Esophagus mucosa (tissue), 1 donor: ENCODE measurements at regions not wholly inside any gene's neighbourhood (a gene's known extent, or its start where the extent isn't known, plus 50 kb on each side); places are given as distances from the start of the nearest gene placed in this dataset.

Source experiments
- ATAC-seq: fragments of 200-7000 bp; cut with Tn5 transposase; one replicate; pipeline ENCODE4 v1.9.1; 2020
- donor health status: DM: yes; HTN: yes; CAD: no.

DNA sequence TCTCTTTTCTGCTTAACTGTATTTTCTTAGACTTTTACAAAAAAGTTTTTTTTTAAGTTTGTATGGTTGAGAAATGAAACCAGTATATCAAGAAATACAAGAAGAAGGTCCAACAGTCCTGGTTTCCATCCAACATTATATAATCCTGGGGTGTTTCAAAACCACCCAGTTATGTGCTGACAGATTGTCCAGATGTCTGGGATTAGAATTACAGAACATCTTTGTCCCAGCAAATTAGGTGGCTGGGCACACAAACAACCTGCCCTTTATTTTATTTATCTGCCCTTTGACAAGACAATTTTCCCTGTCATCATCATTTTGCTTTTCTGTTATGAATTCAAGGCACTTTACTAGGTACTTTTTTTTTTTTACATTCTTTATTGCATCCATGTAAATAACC, 622.1 kb downstream of the PLPP3 start:
- ATAC-seq: no peak

DNA sequence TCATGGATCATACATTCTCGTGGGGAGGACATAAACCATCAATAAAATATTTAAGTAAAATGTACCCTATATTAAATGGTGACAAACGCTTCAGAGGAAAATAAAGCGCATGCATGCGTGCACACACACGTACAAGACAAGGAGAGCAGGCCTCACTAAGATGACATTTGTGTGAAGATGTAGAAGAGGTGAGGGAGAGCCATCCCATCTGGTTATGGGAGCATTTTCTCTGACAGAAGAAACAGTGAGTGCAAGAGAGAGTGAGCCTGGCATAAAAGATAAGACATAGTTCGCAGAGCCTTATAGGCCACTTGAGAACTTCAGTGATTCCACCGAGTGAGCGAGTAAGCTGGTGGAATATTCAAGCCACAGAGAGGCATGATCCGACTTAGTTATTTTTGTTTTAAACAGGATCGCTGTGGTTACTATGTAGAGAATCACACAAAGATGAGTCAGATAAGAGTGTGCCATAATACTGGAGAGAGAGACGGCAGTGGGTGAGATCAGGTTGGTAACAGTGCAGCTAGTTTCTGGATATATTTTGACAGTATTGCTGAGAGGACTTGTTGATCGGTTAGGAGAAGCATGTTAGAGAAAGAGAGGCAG, 624.2 kb downstream of the PLPP3 start:
- no peak for ATAC-seq

DNA sequence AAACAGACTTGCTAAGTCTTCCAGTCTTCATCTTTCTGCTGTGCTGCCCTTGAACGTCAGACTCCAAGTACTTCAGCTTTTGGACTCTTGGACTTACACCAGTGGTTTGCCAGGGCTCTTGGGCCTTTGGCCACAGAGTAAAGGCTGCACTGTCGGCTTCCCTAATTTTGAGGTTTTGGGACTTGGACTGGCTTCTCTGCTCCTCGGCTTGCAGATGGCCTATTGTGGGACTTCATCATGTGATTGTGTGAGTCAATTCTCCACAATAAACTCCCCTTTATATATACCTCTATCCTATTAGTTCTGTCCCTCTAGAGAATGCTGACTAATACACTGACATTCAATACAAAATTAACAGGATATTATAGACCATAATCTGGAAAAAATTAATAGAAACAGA, 628.1 kb downstream of the PLPP3 start:
- ATAC-seq: no peak

DNA sequence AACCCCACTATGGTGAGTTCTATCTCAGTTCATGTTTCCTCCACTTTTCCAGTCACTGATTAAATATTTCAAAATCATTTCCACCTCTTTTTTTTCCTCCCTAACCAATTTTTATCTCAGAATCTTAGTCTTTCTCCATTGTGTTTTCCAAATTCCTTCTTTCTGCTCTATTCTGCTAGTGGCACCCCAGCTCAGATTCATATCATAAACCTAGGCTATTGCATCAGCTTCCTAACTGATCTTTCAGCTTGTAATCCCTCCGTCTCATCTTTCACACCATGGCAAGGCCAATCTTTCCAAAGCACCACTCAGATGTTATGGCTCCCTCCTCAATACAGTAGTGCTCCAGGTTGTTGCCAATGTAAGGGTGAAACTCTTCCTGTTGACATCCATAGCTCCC, 631.9 kb downstream of the PLPP3 start:
- ATAC-seq: no peak

DNA sequence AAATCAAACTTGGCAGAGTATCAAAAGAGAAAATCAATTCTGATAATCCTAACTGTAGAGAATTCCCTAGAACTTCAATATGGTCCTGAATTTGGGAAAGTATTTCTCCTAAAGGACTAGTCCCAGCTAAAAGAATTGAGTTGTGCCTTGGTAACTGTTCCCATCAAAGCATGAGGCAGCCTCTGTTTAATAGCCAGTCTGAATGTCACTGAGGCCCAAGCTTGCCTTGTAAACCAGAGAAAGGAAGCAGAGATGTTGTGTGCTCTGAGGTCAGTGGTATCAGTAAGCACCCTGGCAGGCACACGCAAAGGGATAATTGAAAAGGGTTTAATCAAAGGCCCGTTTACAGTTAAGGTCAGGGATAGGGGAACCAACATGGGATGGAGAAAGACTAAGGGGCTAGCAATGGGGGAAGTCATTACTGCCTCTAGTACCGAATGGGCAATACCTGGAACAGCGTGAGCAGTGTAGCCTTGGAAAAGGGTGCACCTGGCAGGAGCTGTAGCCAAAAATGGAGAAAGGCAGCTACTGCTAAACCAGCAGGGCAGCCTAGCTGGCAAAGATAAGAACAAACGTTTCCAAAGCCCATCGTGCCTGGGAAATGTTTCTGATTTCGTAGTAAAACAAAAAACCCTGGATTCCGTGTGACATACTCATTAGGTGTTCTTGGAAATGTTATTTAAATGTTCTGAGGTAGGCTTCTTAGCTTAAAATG, 635.5 kb downstream of the PLPP3 start:
- ATAC-seq: no peak

DNA sequence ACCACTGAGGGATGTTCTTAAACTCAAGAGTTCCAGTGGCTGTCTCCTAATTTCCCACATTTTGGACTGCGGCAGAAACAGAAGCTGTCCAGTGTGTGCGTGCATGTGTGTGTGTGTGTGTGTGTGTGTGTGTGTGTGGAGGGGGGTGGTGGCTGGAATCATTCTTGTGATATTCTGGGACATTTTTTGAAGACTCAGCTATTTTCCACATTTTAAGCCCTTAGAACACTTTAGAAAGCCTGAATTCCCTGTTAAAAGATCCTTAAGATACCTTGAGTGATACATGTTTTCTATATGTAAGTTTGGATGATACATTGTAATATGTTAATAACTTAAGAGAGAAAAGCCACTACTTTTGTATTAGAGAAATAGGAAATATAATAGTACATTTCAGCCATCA, 636.4 kb downstream of the PLPP3 start:
- ATAC-seq: no peak

DNA sequence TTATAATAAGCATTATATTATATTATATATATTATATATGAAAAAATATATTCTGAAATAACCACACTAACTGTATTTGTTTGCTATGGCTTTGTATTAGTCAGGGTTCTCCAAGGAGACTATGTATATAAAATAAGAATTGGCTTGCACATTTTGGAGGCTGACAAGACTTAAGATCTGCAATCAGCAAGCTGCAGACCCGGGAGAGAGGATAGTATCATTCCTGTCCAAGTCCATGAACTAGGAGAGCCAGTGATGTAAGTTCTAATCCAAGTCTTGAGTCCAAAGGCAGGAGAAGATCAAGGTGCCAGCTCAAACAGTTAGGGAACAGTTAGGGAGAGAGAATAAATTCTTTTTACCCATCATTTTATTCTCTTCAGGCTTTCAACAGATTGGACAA, 639.5 kb downstream of the PLPP3 start:
- ATAC-seq: no peak

DNA sequence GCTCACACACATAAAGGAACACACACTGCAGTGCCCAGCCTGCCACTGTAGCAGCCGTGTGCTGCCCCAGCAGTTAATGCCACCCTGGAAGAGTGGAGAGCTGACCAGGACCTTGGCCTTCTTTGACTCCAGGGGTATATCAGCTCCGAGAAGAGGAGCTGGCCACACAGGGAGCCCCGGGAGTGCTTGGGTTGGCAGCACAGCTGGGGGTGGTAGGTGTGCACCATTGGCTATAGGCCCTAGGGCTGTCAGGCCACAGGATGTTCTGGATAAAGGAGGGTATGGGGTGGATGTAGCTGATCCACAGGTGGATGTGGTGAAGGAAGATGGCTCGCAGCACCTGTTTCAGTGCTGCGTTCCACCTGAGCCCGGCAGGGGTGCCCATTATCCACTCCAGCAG, 640.5 kb downstream of the PLPP3 start:
- ATAC-seq: no peak

DNA sequence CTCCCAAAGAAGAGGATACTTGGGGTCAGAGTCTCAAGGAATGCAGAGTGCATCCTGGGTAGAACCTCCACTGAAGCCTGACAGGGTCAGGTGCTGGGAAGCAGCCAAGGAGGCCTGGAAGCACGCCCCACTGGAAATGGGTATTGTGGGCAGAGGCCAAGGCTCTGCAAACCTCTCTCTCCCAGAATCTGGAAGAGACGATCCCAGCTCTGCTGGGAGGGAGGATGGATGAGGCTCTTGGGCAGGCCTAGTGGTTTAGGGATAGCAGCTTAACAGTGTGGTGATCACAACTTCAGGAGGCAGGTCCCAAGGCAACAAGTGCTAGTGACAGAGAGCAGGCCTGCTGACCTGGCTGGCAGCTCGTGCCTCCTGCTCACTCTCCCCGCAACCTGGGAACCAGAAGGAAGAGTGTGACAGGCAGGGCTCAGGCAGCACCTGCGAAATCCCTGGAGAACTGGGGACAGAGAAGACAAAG, 641.0 kb downstream of the PLPP3 start:
- no peak for ATAC-seq

DNA sequence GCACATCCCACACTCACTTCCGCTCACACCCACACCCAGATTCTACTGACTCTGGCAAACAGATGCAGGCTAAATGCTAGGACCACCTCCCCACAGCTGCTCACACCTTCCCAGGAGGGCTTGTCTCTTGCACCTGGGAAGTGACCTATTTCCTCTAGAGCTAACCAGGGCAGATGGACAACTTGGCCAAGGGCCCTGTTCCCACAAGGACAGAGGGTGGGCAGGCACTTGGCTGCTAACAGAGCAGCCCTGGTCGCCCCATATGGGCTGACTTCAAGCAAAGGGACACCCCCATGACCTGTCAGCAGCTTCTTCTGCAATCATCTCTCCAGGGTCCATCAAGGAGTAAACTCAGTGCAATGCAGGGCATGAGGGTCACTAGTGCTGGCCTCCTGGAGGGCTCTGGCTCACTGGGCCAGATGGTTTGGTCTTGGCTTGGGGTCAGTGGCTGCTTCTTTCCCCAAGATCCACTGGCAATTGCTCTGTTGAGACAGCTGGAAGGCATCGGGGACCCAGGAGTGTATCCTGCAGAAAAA, 641.5 kb downstream of the PLPP3 start:
- ATAC-seq: no peak

DNA sequence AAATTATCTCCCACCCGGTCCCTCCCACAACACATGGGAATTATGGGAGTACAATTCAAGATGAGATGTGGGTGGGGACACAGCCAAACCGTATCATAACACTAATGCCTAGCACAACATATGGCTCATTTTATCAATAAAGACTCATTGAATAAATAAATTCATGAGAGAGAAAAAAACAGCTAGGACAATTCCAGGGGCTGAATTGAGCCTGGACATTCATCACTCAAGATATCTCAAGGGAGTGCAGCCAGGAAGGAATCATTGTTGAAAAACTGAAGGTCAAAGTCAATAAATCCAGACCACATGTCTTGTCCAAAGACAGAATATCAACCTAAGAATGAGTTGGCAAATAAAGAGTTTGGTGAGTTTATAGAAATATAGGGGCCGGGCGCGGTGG, 644.1 kb downstream of the PLPP3 start:
- ATAC-seq: no peak

DNA sequence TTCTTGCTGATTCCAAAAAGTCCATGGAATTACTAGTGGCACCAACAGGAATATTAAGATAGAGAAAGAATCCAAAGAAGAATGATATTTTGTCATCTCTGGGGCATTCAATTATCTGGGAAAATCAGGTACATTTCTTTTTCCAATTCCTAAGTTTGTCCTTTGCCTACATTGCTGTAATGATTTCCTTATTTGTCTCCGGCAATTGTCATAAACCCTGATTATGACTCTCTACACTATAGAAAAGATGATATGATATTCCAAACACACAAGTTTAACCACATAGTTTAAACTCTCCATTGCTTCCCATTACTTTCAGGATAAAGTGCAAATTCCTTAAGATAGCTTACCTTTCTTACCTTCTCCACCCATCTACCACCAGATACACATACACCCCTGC, 647.0 kb downstream of the PLPP3 start:
- no peak for ATAC-seq

DNA sequence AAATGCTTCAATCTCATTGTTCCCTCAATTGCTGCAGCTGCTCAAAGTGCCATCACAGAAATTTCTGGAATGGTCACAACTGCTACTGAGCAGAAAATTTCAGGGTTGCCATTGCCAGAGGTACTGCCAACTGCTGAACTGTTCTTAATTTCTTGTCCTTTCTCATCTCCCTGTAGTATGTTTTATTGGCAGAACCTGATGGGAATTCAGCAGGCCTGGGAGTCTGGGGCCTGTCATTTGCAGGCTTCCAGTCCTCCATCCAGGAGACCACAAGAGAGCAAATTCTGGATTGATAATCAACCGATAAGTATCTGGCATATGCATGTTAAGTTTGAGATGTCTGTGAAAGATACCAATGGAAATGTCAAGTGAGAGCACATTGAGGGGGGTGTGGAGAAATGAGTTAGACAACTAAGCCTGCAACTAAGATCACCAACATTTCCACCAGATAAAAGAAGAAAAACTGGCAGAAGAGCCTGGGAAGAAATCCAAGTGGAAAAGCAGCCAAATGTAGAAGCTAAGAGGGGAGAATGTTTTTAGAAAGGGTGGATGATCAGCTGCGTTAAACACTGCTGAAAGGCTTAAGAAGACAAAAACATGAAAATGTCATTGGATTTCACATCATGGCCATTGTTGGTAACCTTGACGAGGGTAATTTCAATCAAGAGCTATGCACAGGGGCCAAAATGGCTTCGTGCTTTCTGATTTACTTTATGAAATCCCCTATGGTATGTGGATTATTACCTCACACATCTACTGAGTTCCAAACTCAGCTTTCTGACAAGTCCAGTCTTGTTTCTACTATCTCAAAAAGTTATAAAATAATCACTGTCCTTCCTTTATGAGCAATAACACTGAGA, 648.1 kb downstream of the PLPP3 start:
- no peak for ATAC-seq

DNA sequence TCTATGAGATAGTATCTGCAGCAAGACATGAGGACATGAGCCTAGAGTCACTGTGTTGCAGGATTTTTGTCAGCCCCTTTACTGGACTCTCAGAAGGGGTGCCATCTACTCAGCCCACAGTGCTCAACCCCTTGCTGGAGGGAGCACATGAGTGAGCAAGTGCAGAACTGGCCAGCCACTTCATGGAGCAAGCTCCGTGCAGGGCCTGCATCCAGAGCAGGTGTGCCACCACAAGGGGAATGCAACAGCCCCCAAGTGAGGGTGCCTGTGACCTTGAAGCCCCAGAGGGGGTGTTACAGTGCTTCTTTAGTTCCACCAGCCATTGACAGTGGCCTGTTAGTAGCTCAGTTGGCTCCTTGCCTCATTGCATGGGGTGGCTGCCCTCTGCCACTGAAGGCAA, 649.7 kb downstream of the PLPP3 start:
- ATAC-seq: no peak

DNA sequence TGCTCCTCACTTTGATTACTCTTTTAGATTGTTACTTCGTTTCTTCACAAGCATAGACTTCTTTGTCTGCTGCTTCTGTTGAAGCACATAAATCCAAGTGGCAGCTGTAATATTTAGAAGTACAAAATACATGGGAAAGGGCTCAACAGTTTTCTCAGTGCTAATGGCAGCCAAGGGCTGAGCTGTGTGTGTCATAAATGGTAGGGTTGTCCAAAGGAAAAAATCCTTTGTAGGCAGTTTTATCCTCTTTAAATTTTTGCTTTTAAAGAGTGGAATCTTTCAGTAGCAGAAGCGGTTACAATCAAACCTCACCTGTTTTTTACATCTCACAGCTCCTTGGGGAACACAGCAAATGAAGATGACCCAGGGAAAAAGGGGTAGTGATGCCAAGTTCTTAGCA, 650.8 kb downstream of the PLPP3 start:
- no peak for ATAC-seq

DNA sequence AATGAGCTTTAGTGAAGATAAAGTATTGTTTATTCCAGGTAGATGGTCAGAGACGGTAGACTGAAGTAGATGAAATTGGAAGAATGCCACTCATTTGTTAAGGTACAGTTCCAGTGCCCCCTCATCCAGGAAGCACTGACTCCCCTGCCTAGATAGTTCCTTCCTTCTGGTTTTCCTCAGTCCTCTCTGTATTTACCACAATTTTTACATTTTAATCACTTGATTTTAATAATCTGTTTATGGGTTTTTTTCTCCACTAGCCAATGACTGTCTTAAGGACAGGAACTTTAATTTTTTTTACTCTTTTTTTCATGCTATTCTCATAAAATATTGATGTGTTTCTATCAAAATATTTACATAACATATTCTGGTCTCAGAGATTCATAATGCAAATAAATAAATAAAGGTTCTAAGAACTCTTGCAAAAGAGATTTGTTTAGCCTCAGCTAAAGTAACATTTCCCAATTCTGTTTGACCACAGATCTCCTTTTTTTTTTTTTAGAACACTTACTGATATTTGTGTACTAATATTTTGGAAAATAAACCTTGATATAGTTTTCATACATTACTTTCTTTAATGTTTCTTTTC, 651.6 kb downstream of the PLPP3 start:
- ATAC-seq: no peak

DNA sequence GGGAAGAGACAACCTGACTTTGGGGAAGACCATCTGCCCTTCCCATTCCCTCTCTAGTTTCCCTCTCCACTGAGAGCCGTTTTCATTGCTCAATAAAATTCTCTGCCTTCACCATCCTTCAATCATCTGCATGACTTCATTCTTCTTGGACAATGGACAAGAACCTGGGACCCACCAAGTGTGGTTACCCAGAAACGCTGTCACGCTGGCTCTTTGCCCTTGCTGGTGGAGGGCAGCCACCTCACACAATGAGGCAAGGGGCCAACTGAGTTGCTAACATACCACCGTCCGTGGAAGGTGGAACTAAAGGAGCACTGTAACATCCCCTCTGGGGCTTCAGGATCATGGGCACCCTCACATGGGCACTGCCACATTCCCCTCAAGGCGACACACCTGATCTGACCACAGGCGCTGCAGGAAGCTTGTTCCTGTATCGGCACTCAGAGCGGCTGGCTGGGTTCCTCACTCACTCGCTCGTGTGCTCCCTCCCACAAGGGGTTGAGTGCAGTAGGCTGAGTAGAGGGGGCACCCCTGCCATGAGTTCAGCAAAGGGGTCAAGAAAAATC, 652.4 kb downstream of the PLPP3 start:
- ATAC-seq: no peak

DNA sequence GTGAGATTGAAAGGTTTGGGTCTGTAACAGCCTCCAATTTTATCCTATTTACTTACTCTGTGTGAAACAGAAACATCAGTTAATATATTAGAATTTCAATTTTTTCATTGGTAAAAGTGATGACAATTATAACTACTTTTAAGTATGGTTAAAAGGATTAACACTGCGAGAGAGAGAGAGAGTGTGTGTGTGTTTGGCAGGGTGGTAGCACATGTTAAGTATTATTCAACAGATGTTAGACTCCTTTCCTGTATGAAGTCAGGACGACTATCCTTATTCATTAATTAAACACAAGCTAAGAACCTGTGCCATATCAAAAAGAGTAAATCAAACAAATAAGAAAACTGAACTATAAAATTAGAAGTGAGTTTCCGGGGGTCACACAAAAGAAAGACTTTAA, 662.5 kb downstream of the PLPP3 start:
- no peak for ATAC-seq

DNA sequence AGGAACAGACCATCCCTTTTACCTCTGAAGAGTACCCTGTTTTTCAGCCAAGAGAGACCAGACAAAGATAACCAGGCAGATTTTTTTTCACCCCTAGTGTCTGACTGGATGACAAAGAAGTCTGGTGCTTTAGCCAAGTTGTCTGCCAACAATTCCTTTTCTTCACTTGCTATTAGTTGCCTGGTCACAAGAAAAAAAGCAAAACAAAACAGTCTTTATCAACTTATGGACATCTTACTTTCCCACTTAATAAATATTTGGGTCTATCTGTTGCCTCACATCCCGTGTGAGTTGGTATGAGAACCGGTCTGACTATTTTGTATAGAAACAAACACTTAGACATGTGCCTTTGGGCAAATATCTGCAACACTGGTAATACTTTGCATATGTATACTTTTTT, 662.9 kb downstream of the PLPP3 start:
- ATAC-seq: no peak

DNA sequence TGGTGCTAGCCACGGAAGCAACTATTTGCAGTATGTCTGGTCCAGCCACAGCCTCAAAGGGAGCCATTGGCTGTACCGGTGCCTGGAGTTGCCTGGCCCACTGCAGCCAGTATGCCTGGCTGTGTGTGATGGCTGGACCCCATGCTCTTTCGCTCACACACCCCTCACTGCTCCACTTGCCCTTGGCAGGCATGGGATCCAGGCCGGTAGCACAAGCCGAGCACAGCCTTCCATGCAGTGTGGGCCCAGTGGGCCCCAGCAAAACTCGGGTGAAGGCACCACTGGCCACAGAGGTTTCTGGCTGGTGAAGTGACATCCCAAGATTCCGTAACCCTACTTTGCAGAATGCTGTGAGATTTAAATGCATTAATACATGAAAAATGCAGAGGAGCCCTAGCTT, 665.8 kb downstream of the PLPP3 start:
- no peak for ATAC-seq

DNA sequence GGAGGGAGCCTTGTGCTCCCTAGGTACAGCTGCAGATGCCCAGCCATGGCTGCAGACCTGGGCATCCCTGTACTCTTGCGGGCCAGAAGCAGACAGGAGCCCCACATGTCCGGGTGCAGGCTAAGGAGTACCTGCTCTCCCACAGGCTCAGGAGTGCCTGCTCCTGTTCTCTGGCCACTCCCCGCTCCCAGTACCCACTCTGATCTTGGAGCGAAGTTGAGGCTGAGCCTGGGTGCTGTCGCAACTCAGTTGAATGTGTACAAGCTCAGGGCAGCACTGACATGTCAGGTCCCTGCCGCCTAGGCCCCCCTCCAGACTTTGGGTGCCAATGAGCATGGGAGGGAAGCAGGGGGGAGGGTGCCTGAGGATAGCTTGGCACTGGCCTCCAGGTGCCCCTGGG, 666.9 kb downstream of the PLPP3 start:
- no peak for ATAC-seq

DNA sequence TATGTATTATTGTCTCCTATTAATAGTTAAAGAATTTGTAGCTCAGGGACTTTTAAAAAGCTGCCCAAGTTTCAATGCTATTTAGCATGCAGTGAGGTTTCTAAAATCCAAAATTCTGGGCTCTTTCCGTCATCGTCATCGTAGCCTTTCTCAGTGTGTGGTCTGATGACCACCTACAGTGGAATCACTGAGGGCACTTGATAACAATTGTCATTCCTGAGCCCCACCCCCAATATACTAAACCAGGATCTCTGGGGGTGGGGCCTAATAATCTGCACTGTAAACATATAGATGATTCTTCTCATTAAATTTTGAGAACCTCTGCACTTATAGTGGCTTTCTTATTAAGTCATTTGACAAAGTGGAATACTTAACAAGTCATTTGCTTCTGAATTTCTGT, 674.8 kb downstream of the PLPP3 start:
- no peak for ATAC-seq

DNA sequence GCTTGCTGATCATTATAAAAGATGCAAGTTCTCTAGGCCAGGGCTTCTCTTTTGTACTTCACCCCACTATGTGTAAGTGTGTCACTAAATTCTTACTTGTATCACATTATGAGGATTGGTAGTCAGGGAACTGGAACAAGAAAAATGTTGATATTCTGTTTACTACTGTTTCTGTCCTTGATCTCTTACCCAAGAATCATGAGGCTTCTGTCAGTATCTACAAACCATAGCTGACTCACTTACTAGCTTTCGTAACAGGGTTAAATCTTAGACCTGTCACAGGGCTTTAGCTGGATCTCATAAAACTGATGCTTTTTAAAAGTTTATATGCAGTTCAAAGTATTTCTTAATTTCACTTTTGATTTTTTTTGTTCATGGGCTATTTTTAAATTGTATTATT, 681.2 kb downstream of the PLPP3 start:
- ATAC-seq: no peak
